Peyer's patch (tissue), 4 donors: ENCODE measurements at regions not wholly inside any gene's neighbourhood (a gene's known extent, or its start where the extent isn't known, plus 50 kb on each side); places are given as distances from the start of the nearest gene placed in this dataset.

ENCODE experiments used
- DNase-seq, 3 donors: peaks; one replicate each; pipeline ENCODE4 v3.0.0-alpha.2; 2017 to 2019
- H3K27ac ChIP-seq, 4 donors: fragments of 200-600 bp; sonication (generic); one replicate each; pipeline ENCODE4 v1.5.1; 2016 to 2019
- H3K27me3 ChIP-seq, 2 donors: fragments of 200-600 bp; sonication (generic); one replicate each; pipeline ENCODE4 v1.5.1; 2019
- H3K36me3 ChIP-seq, 3 donors: fragments of 200-600 bp; sonication (generic); one replicate each; pipeline ENCODE4 v1.5.1; 2016 to 2019
- H3K4me1 ChIP-seq, 4 donors: fragments of 200-600 bp; sonication (generic); one replicate each; pipeline ENCODE4 v1.5.1; 2016 to 2019
- H3K4me3 ChIP-seq, 4 donors: fragments of 200-600 bp; sonication (generic); 1 replicate in 3 of 4; 2 replicates in 1 of 4; pipeline ENCODE4 v1.5.1; 2016 to 2019; ENCODE audit warnings: mild to moderate bottlenecking in 1 of 4
- H3K9me3 ChIP-seq, 4 donors: fragments of 200-600 bp; sonication (generic); one replicate each; pipeline ENCODE4 v1.5.1; 2016 to 2019; ENCODE audit warnings: mild to moderate bottlenecking in 1 of 4
- POLR2A ChIP-seq, 2 donors: fragments of 450-650 bp; IDR thresholded peaks; one replicate each; pipeline ENCODE4 v1.5.1; 2017; ENCODE audit warnings: antibody characterized with exemption in 2 of 2, mild to moderate bottlenecking in 2 of 2, moderate library complexity in 2 of 2
- small RNA-seq, 2 donors: library from RNA; depleted of rRNA; stranded (forward); fragments of <200 nt; gene quantifications; one replicate each; pipeline ENCODE3, GENCODE V24; 2016
- TF ChIP-seq, protein P1 (sequence below), 6 experiments: fragments of 450-650 bp in 4 of 6; fragments of 200-600 bp in 2 of 6; sonication (generic) in 1 of 6; IDR thresholded peaks; one replicate each; pipeline ENCODE4 v1.5.1; 2017 to 2019; ENCODE audit warnings: antibody characterized with exemption in 6 of 6, mild to moderate bottlenecking in 3 of 6, moderate library complexity in 1 of 6

DNA sequence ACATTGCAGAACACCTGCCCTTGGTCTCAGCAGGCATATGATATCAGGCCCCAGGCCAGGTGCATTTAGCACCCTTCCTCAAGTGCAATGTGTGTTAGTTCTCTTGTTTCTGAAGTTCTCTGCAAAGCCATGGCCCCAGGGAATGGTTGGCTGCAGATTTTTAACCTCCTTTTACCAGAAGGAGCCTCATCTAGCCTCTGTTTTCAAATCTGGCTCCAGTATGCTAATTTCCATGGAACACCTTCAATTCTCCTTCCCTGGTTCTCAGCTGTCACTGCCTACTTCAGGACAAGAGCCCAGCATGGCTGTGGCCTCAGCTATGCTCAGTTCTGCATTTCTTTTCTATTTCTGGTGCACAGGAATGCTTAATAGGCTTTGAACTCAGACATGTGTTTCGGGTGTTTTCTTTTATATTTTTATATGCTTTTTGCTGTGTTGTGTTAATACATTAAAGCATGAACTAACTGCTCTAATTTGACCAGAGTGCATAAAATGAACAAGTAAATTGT lies 51.6 kb upstream of the OGFRL1 start:
- DNase-seq = no peak
- no peaks in the 10 kb centered on the region for H3K9me3 ChIP-seq

DNA sequence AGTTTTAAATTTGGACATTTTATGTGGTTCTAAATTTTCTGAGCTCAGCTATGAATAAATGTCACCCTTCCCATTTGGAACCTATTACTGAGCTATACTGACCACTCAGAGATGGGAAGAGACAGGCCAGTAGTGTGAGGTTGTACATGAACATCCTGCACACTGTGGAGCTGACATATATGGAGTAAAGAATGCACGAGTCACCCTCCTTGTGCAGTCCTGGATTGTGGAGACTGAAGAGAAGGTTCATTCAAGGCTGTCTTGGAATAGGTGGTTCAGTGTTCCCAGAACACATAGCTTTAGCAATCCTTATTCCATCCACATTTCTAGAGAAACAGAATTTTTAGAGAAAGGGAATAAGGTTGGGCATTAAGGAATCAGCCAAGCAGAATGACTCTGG lies 50.3 kb upstream of the OGFRL1 start:
- TF ChIP-seq POLR2A (IDR thresholded peaks at IDR 0.05) = no peak
- TF ChIP-seq, protein P1, sequence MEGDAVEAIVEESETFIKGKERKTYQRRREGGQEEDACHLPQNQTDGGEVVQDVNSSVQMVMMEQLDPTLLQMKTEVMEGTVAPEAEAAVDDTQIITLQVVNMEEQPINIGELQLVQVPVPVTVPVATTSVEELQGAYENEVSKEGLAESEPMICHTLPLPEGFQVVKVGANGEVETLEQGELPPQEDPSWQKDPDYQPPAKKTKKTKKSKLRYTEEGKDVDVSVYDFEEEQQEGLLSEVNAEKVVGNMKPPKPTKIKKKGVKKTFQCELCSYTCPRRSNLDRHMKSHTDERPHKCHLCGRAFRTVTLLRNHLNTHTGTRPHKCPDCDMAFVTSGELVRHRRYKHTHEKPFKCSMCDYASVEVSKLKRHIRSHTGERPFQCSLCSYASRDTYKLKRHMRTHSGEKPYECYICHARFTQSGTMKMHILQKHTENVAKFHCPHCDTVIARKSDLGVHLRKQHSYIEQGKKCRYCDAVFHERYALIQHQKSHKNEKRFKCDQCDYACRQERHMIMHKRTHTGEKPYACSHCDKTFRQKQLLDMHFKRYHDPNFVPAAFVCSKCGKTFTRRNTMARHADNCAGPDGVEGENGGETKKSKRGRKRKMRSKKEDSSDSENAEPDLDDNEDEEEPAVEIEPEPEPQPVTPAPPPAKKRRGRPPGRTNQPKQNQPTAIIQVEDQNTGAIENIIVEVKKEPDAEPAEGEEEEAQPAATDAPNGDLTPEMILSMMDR (IDR thresholded peaks at IDR 0.05) = no peak
- H3K36me3 ChIP-seq = no peaks in the 10 kb centered on the region
- H3K27me3 ChIP-seq = no peaks in the 10 kb centered on the region
- no peak overlapping the region for H3K4me3 ChIP-seq
- H3K27ac ChIP-seq = no peak overlapping the region
- H3K4me1 ChIP-seq = no peaks in the 10 kb centered on the region
- DNase-seq = no peak
- no peaks in the 10 kb centered on the region for H3K9me3 ChIP-seq

More for the DNA sequence above, 51.6 kb upstream of the OGFRL1 start:
- Histone ChIP-seq H3K27me3 (no peaks in the 10 kb centered on the region), H3K4me1 (no peaks in the 10 kb centered on the region), H3K27ac (no peak overlapping the region), H3K36me3 (no peaks in the 10 kb centered on the region), H3K4me3 (no peak overlapping the region)
- no peak for TF ChIP-seq POLR2A (IDR thresholded peaks at IDR 0.05)
- TF ChIP-seq, protein P1 (IDR thresholded peaks at IDR 0.05) = no peak

Small RNA genes in the stretch of these regions (small RNA-seq; reads per million reads assigned to genes)
- 0 reads per million in 2 donors for gene RF00012
- 0 reads per million in 2 donors for gene RNU6-411P
